A673 (cell line): ENCODE measurements at regions not wholly inside any gene's neighbourhood (a gene's known extent, or its start where the extent isn't known, plus 50 kb on each side); places are given as distances from the start of the nearest gene placed in this dataset.

Experiments used
- CTCF ChIP-seq: fragments of 300-800, 200-600 bp; sonication (generic); conservative IDR thresholded peaks from 2 replicates; pipeline ENCODE4 v1.5.1; 2017; ENCODE audit warnings: low read depth, mild to moderate bottlenecking, antibody characterized with exemption, low read length, moderate library complexity, mixed read lengths
- EZH2 ChIP-seq: fragments of 200-600 bp; sonication (generic); IDR thresholded peaks from 2 replicates; pipeline ENCODE4 v1.6.1; 2017; ENCODE audit warnings: borderline replicate concordance, low read depth, mild to moderate bottlenecking, mixed read lengths, antibody characterized with exemption, low read length; ENCODE audit not compliant: poor library complexity, severe bottlenecking

- peak; percentile 95 for TF ChIP-seq CTCF
- TF ChIP-seq EZH2: no peak
Measured at GRCh38 chr12:89051065-89051677, 301.1 kb downstream of the DUSP6 start.
